ENCODE measurements at regions not wholly inside any gene's neighbourhood (a gene's known extent, or its start where the extent isn't known, plus 50 kb on each side); places are given as distances from the start of the nearest gene placed in this dataset.

DNA sequence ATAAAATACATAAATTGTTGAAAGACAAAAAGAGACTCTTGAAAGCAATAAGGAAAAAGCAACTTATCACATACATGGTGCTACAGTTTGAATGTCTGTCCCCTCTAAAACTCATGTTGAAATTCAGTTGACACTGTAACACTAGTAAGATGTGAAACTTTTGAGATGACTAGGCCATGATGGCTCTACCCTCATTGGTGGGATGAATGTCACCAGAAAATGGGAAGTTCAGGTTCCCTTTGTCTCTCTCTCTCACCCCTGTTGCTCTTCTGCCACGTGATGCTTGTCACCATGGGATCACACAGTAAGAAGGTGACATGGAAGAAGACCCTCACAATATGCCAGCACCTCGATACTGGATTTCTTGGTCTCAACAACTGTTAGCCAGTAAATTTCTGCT is 50.3 kb upstream of the SPTLC1 start:
- H3K27ac ChIP-seq (ENCODE audit: low read depth in 1 of 2, low read length in 2 of 2), result peak overlapping the region in 1 of 2 donors; percentile 39
- peaks cover 0 to 10% (median 2%) of the 10 kb centered on the region in 7 donors for H3K9me3 Mint-ChIP-seq
- H3K4me3 Mint-ChIP-seq, result no peak overlapping the region
- no peaks in the 10 kb centered on the region for H3K79me2 ChIP-seq (ENCODE audit: insufficient read depth, low read length)
- H4K20me1 ChIP-seq (ENCODE audit: insufficient read depth, low read length), result no peaks in the 10 kb centered on the region
- H3K9me3 ChIP-seq (replicated peaks in 1 of 2; ENCODE audit: control insufficient read depth in 1 of 2, insufficient read depth in 1 of 2, low read length in 2 of 2), result no peaks in the 10 kb centered on the region
- WGBS (ENCODE audit: insufficient coverage), result 58% methylated on average over 2 of the region's 2 CpGs
- peaks cover 13% of the 10 kb centered on the region for H3K4me1 Mint-ChIP-seq
- peaks cover 0 to 5% (median 4%) of the 10 kb centered on the region in 3 donors for H3K27me3 Mint-ChIP-seq (ENCODE audit: low read depth in 3 of 3)
- peak; percentile 45 to 64 (median 47) for DNase-seq
- peaks cover 3 to 18% of the 10 kb centered on the region in 2 donors for H3K4me1 ChIP-seq (ENCODE audit: control insufficient read depth in 1 of 2, insufficient read depth in 2 of 2, low read length in 2 of 2)
- H3K27ac Mint-ChIP-seq, result peak overlapping the region; percentile 2 to 80 (median 75)
- no peaks in the 10 kb centered on the region for H3K27me3 ChIP-seq (ENCODE audit: control insufficient read depth in 2 of 2, insufficient read depth in 2 of 2, low read length in 2 of 2)
- H3K4me3 ChIP-seq (replicated peaks in 1 of 3; ENCODE audit: low read depth in 2 of 3, low read length in 3 of 3), result no peak overlapping the region
- no peaks in the 10 kb centered on the region for H3K36me3 Mint-ChIP-seq
- no peak overlapping the region for H3K4me2 ChIP-seq (replicated peaks; ENCODE audit: extremely low read depth, low read length, poor library complexity, severe bottlenecking)
- no peaks in the 10 kb centered on the region for H3K36me3 ChIP-seq (replicated peaks in 1 of 2; ENCODE audit: control insufficient read depth in 1 of 2, insufficient read depth in 2 of 2, low read length in 2 of 2)
- TF ChIP-seq, protein P1, sequence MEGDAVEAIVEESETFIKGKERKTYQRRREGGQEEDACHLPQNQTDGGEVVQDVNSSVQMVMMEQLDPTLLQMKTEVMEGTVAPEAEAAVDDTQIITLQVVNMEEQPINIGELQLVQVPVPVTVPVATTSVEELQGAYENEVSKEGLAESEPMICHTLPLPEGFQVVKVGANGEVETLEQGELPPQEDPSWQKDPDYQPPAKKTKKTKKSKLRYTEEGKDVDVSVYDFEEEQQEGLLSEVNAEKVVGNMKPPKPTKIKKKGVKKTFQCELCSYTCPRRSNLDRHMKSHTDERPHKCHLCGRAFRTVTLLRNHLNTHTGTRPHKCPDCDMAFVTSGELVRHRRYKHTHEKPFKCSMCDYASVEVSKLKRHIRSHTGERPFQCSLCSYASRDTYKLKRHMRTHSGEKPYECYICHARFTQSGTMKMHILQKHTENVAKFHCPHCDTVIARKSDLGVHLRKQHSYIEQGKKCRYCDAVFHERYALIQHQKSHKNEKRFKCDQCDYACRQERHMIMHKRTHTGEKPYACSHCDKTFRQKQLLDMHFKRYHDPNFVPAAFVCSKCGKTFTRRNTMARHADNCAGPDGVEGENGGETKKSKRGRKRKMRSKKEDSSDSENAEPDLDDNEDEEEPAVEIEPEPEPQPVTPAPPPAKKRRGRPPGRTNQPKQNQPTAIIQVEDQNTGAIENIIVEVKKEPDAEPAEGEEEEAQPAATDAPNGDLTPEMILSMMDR (IDR thresholded peaks at IDR 0.05), result no peak
- H2AFZ ChIP-seq (ENCODE audit: insufficient read depth, low read depth, low read length, poor library complexity, severe bottlenecking), result no peak overlapping the region
- H3K9ac ChIP-seq (ENCODE audit: insufficient read depth, low read length, poor library complexity, severe bottlenecking), result no peak overlapping the region
- intact Hi-C loops (cut with micrococcal nuclease), result no loop called here

Measured in CD14-positive monocyte (primary cell).